ENCODE measurements at regions not wholly inside any gene's neighbourhood (a gene's known extent, or its start where the extent isn't known, plus 50 kb on each side); places are given as distances from the start of the nearest gene placed in this dataset.
"Not testable (repeated sequence)": the region's sequence is repeated elsewhere in the genome, so short reads cannot be mapped to it uniquely, and the experiment has no call there.

DNA sequence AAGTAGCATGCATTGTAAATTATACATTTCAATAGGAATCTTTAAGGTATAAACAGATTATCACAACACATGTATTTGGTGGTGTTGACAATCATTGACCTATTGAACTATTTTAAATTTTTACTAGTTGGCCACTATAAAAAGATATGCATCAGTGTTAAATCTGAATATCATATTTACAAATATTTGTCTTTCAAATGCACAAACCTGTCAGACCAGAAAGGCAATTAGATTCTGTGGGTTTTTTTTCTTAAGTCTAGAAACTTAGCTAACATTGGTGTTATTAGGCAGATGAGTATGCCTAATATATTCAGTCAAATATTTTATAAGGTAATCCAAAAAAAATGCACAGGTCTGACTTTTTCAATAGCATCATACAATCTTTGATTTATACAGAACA is 241.4 kb upstream of the DGKB start:
- no peak for DNase-seq

DNA sequence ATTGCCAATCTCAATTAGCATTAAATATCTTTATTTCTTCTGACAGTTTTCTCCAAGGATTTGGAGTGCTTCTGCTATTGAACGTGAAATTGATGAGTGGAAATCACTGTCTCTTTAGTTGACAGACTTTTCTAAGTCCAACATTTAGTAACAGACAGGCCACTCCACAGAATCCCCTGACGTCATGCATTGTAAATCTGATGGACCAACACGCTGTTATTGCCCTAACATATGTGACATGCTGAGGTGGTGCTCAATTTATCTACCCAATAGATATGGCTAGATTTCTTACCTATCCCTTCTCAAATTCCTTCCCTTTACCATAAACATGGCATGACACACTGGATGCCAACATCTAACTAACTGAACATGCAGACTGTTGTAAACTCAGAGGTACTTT is 240.6 kb upstream of the DGKB start:
- no peak for DNase-seq

DNA sequence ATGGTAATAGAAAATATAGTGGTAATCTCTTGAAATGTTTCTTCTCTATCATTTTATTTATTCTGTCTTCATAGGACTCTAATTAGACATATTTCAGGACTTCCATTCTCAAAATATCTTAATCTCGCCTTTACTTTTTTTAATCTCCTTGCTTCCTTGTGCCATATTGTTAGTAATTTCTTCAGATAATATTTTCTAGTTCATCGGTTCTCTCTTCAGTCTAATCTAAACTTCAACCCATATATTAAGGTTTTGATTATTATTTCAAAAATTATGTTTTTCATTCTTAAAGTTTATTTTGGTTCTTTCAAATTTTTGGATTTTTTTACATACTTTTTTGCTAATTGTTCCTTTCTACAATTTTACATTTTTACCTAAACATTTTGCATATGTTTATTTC is 237.9 kb upstream of the DGKB start:
- DNase-seq = no peak

DNA sequence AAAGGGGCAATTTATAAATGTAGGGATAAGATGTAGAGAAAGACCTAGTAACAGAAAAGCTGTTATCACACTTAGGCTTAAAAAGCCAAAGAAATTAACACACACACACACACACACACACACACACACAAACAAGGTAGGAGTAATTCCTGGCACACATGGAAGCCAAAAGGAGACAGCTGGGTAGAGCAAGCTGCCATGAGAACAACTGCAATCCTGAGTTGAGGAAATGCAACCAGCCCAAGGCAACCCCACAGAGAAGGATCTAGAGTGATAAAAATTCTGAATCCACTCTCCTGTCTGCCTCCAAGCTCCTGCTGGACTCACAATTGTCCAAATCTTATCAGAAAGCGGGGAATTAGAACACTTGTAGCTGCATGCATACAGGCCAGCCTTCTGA is 229.1 kb upstream of the DGKB start:
- DNase-seq = no peak

DNA sequence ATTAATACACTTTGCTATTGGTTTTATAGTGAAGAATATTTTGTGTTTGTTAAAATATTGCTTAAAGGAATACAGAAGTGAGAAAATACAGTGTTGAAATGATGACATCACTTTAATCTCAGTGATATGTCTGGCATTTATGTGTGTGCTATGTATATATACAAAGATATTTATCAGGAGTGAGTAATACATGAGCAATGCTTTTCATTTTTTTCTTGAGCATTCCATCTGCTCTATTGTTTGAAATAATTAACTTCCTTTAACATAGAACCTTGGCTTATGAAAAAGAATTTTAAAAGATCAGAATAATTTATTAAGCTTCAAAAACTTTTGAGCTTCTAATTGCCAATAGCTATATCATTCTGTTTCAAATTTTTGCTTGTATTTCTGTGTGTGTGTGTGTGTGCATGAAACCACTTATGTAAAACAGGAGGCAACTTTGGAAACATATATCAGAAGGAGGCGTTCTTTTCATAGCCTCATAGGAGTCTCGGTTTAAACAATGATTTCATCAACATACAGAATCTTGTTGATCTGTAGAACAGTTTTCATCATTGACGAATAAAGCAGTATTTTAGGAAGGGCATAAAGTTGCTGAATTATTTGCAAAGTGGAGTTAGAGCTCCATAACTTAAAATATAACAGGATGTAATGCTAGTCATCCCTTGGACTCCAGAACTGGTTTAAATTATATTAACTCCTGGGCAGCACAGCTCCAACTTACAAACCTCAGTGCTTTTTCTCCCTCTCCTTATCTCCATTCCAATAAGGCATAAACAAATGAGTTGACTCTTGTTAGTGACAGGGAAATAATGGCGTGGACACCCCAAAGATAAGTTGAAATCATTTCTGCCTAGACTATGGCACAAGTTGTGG is 228.4 kb upstream of the DGKB start:
- DNase-seq = no peak

DNA sequence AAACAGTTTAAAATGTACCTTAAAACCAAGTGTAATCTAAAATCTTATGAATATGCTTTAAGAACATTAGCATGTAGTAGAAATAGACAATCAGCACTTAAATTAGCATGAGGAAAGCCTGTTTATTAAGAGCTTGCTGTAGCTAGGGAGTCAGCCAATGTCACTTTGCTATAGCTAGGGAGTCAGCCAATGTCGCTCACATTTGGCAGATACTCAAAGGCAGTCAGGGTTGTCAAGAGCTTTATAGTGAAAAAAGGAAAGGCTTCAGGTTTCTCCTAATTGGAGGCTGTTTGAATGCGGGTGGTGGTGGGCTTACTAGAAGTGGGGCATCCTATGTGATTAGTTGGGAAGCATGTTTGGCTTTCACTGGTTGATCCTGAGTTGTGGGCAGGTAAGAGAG is 226.2 kb upstream of the DGKB start:
- DNase-seq = peak; percentile 65

DNA sequence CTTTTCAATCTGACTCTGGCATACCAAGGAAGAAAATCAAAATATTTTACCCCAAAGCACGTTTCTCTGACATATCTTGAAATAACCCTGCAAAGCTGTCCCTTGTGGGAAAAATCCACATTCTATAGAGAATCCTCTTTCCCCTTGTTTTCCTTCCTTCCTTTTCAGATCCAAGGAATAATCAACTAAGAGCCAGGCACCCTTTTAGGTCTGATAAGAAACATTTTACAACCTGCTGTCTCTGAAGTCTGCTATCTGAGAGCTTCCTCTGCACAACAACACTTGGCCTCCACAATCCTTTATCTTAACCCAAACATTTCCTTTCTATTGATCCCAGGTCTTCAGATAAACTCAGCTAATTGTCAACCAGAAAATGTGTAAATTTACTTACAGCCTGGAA is 224.1 kb upstream of the DGKB start:
- not testable (repeated sequence) for DNase-seq

DNA sequence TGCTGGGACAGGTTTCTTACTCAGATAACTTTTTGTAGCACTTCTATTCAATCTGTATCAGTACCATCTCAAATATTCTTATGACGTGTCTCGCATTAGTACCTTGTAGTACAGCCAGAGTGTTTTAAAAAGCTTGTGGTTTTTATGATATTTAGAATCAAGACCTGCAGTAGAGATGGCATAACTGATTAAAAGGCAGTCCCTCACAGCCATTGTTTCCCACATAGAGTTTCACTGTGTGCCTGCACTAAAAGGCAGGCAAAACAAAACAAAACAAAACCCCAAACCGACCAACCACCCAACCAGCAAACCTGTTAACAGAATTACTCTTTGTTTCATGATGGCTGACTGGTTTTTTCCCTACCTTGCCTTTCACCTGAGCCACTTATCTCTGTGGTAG is 221.3 kb upstream of the DGKB start:
- no peak for DNase-seq

DNA sequence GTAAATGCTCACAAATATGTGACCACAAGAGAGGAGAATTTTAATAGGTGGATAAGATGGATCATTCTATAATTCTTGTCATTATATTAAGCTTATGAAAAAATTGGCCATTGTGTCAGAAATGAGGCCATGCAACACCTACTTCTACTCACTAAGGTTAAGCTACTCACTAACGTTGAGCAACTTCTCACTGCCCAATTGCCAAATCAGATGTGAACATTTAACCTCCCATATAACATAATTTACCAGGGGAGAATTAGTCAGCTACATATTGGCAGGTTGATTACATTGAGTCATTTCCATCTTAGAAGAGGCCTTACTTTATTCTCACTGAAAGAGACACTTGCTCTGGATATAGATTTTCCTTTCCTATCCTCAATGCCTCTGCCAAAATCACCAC is 211.2 kb upstream of the DGKB start:
- no peak for DNase-seq

DNA sequence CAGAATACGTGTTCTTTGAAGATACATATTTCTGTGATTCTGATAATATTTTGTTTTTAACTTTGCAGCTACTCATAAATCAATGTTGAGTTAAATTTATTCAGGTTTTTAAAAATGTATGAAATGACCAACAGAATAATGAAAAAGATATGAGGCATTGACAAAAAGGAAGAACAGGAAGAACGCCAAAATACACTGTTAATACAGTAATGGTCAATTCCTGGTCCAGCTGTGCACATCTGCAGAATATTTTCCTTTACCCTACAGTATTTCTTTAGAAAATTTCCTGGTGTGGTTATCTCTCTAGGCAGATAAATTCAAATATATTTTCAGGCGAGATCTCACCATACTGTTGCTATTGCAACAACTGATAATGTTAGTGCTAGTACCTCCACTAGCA is 203.2 kb upstream of the DGKB start:
- DNase-seq = no peak

DNA sequence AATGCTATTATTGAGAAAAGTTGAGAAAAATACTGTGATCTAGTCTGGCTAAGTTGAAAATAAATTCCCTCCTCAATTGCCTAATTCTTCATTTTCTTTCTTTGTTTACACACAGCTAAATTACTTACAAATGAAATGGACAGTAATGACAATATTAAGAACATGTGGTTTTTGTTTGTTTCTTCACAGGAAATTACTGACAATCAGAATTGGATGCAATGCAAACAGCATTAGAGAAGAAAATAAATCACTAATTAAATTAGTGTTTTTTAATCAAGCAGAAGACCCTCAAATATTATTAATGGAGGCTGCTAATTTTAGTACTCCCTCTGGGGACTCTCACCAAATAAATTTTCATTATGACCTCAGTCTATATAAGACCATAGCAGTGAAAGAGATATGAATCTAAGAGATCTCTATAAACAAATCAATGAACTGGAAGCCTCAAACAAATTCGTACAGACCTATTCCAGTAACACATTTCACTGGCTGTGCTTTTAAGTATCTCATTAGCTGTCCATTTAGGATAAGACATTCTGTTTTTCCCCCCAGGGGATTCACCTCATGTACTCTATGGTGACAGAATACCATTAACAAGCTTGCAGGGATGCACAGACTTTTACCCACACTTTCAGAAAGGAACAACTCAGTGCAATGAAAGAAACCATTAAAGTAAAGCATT is 202.0 kb upstream of the DGKB start:
- DNase-seq = peak; percentile 85

DNA sequence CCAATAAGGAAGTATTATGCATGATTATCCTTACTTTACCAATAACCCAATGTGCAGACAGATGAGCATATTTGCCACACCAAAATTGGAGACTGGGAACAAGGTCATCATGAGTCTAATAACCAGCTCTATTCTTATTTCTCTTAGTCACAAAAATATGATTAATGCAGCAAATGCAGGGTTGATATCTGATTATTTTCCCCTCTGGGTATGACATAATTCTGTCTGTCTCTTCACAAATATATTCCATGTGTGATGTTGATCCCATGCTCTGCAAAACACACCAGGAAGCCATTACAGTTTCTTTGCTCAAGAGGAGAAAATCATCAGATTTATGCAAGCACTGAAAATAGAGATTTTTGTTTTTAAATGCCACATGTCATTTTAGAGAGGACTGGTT is 196.5 kb upstream of the DGKB start:
- DNase-seq = no peak

DNA sequence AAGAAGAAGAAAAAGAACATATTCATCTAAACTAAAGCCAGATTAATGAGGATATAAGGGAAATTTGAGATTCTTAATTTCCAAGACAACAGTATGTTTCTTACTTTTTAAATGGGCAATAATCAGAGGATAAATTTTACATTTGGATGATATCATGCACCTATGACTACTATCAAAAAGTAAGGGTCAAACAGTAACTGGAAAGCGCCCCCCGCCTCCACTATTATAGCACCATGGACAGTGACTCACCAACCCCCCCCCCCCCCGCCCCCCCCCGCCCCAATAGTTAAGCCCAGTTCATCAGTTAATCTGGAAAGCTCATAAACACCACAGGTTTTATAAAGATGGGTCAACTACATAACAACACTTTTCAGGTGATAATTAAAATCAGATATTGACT is 194.3 kb upstream of the DGKB start:
- no peak for DNase-seq

DNA sequence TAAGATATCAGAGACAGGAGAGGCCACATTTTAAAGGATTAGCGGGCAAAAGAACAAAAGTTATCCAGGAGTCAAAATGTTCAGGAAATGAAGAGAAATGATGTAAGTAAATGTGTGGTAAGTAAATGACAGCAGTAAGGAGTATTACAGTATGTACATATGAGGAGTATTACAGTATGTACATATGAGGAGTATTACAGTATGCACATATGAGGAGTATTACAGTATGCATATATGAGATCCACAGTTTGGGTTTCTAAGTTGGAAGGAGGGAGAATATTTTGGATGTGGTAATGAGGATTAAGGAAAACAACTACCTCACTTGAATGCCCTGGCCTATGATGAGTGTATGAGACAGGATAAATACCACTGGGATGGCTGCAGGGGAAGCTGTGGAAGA is 192.4 kb upstream of the DGKB start:
- no peak for DNase-seq

DNA sequence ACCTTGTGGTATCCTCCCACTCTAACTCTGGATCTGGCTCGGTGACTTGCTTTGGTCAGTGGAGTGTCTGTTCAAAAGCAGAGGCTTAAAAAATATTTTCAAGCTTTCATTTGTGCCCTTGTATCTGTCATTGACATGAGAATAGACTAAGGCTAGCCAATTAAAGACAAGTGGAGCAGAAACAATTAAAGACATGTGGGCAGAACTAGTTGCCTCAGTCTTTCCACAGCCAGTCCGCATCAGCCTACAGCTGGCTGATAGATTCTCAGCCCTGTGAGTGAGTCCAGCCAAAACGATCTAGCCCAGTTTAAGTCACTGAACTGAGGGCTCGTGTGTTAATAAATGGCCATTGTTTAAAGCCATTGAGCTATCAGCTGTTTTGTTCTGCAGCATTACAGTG is 185.2 kb upstream of the DGKB start:
- no peak for DNase-seq

DNA sequence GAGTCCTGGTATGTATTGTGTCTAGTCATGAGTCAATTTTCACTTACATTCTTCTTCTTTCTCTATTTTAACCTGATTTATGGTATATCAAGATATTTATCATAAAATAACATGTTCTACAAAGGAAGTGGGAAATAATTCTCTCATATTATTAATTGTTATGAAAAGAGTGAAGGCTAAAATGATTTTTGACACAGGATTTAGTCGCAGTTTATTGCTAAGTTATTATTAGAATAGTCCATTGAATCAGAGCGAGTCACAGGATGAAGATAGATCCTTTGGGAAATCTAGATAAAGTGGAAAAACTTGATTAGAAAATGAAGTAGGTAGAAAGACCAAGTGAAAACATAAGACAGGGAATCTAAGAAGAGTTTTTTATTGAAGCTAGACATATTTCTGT is 184.3 kb upstream of the DGKB start:
- DNase-seq = no peak

DNA sequence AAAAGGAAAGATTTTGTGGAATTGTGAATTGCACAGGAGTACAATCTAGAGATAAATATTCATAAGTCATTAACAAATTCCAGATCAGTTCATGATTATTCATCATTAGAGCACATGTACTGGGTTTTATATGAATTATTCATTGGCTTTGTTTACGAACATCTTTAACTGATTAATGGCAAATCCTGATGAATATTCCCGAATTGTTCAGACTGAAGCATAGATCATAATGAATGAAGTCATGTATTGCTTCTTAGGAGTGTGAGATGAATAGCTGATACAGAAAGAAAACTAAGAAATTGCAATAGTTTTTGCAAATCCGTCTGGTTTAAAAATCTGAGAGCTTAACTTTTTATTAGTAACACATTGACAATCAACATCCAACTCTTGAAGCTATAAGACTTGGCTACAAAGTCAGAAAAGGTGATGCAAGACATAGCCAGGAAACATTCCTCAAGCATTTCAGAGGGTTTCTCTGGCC is 183.6 kb upstream of the DGKB start:
- no peak for DNase-seq

DNA sequence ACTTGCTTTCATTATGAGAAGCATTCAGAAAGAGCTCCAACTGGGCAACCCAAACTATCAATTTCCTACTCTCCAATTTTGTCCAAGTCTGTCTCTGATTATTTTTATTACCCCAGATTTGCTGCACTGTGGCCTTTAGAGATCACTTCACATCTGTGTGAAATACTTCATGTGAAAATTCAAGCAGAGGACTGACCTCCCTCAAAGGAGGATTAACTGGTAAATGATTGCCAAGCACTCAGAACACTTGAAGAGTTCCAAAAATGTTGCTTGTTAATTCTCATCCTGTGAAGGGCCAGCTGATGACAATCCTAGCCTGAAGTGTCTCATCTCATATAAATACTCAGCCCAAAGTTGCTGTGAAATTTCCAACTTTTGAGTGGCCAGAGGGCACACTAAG is 182.8 kb upstream of the DGKB start:
- DNase-seq = no peak

DNA sequence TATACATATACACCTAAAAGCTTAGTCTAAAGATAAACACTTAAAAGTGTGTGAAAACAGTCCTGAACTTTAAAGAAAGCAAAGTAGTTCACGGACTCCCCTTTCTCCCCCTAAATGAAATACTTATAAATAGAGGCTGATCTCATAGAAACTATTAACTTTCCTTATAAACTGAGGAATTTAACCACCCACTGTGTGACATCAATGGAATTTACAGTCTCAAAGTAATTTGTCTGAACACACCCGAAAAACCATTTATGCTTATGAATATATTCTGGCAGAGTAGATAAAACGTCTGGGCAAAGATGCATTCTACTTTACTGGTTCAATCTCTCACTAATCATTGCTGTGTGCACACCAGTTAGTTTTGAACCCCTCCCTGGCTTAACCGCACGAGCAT is 181.8 kb upstream of the DGKB start:
- DNase-seq = no peak

DNA sequence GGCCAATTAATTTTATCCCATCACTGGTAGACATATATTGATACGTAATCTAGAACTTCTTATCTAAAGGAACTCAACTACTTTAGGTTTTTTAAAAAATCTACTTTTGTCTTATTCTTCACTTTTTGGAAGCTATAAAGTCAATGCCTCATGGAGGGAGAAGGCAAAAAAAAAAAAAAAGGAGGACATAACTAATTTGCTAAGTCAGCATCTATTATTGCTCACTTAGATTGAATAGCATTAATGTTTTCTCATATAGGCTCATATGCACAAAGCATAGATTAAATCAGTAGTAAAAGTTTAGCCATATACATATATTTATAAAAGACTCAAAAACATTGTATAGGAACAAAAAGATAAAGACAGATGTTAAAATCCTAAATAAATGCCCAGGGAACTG is 179.3 kb upstream of the DGKB start:
- DNase-seq = no peak

DNA sequence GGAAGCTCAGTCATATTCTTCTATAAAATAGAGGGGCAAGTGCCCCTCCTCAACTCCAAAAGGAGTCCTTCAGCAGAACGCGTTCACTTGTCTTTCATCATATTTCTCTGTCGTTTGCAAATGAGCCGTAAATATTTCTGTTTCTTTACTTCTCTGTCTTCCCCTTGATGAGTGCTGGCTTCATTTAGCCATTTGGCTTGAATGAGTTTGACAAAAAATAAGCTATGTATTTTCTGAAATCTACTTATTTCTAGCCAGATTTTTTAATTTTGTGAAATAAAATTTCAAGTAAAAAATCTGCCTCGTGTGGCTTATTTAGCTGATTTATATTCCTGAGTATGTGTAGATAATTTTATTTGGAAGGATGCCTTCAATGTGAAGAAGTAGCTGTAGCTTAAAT is 170.8 kb upstream of the DGKB start:
- DNase-seq = no peak

DNA sequence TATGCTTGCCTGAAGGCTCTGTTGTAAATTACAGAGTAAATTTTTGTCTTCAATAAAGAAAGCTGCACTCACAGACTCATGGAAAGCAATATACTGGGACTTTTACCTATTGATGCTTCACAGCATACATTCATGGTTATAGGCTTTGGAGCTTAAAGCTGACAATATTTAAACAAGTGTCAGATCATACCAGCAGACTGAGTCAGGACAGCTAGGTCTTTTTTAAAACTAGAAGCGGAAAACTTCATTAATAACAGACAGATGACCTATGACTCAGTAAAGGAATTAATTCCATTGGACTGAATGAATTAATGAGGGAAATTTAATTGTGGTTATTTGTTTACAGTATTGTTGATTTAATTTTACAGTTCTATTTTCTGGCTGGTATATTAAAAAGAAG is 165.8 kb upstream of the DGKB start:
- no peak for DNase-seq

DNA sequence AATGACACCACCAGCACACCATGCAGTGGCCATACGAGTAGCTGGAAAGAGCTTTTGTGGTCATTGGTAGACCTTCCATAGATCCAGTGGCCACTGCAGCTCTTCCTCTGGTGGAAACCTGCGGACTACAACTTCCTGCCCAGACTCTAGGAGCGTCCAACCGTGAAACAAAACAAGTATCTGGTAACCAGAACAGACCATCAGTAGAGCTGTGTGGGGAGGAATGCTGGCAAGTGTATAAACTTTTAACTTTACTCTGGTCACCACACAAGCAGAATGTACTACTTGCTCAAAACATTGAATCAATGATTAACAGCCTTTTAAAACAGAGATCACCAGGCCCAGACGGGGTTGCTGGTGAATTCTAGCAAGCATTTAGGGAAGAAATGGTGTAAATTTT is 154.7 kb upstream of the DGKB start:
- DNase-seq = no peak

DNA sequence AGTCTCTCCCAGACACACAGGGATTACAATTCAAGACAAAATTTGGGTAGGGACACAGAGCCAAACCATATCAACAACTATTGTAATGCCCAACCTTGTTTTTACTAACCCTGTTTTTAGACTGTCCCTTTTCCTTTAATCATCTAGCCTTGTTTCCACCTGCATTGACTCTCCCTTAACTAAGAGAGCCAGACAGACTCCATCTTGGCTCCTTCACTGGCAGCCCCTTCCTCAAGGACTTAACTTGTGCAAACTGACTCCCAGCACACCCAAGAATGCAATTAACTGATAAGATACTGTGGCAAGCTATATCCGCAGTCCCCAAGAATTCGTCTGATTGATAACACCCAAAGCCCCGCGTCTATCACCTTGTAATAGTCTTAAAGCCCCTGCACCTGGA is 151.8 kb upstream of the DGKB start:
- DNase-seq = not testable (repeated sequence)

DNA sequence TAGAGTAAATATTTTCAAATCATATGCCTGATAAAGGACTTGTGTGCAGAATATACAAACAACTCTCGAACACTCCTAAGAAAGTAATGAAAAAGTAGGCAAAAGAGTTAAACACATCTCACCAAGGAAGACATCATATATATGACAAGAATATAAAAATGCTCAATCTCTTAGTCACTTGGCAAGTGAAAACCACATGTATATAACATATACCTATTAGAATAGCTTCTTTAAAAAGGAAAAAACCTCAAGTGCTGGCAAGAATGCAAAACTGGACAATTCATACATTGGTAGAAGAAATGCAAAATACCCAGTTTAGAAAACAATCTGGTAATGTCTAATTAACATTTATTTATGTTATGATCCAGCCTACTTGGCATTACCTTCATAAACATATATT is 146.6 kb upstream of the DGKB start:
- no peak for DNase-seq

All from NCI-H748 treated with DMSO at 0.1 percent for 48 hours (cell line).